ENCODE measurements at regions not wholly inside any gene's neighbourhood (a gene's known extent, or its start where the extent isn't known, plus 50 kb on each side); places are given as distances from the start of the nearest gene placed in this dataset.

DNA sequence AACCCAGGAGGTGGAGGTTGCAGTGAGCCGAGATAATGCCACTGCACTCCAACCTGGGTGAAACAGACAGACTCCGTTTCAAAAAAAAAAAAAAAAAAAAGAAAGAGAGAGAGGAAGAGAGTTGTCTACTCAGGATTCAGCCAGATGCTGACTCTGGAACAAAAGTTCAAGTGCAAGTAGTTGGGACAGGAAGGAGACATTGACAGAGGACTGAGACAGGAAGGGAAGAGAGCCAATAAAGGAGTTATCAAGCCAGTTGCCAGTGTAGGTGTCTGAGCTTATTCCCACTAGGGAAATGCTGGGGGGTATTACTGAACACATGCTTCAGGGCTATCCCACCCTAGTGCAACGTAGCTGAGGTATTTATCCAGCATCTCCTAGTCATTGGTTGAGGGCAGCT is 147.7 kb upstream of the SLC1A3 start:
- no peak for ATAC-seq
- POLR2A ChIA-PET, result no interaction called here
- no peak overlapping the region for H3K27ac Mint-ChIP-seq

DNA sequence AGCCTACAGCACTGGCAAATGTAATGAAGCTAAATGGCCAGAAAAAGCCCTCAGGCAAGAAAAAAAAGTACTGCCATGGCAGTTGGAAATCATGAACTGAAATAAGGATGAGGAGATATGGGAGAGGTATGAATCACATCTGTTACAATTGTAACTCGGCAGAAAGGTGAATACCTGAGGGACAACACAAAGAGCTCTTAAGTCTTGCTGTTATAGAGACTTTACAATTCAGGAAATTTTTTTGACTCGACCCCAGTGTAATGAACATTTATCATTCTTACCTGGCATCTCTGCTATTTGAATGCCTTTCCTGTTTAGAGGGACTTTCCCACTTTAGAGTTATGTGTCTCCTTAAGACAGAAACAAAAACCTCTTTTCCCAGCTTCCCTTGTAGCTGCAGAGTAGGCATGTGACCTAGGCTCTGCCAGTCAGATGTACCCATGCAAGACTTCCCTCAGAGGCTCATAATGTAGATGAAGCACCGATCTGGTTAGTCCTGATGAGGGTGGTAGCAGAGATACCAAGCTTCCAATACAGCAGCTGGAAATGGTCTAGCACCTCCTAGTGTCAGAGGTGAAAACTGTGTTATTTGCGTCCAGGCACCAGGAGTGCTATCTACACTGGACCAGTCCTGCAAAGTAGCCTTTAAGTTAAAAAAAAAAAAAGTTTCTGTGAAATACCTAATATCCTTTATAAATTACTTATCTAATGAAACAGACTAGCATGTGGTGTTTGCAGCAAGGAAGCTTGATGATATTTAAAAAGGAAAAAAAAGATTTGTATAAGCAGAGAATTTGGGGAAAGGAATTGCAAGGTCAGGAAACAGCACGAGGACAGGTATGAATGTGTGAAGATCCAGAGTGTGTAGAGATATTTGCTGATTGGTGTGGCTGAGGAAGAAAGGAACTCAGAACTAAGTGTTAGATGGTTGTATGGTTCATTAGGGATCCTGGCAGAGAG is 146.9 kb upstream of the SLC1A3 start:
- ChIA-PET POLR2A (no interaction called here), CTCF (interaction anchor here (0.6 to 1.6 kb wide), 19 partner anchors 11 to 317 kb away, joined by 3 to 13 read pairs (median 3); partner anchors contain the start of gene NADK2)
- H3K4me1 Mint-ChIP-seq, result peaks cover 7% of the 10 kb centered on the region; the same call in 1 of the 2 replicates
- no peak for DNase-seq (ENCODE audit: low spot score)
- H3K27me3 Mint-ChIP-seq (ENCODE audit: low read depth), result no peaks in the 10 kb centered on the region
- ATAC-seq, result peak; percentile 98
- H3K4me3 Mint-ChIP-seq, result no peak overlapping the region
- H3K27ac Mint-ChIP-seq, result no peak overlapping the region
- peaks cover 10% of the 10 kb centered on the region for H3K9me3 Mint-ChIP-seq
- no peak for TF ChIP-seq NFYB (CRISPR knock-in tag; conservative IDR thresholded peaks at IDR 0.05; ENCODE audit: low read depth)
- TF ChIP-seq GRHL2 (CRISPR knock-in tag; IDR thresholded peaks at IDR 0.05; ENCODE audit: insufficient replicate concordance, severe bottlenecking), result no peak
- TF ChIP-seq, protein P1, sequence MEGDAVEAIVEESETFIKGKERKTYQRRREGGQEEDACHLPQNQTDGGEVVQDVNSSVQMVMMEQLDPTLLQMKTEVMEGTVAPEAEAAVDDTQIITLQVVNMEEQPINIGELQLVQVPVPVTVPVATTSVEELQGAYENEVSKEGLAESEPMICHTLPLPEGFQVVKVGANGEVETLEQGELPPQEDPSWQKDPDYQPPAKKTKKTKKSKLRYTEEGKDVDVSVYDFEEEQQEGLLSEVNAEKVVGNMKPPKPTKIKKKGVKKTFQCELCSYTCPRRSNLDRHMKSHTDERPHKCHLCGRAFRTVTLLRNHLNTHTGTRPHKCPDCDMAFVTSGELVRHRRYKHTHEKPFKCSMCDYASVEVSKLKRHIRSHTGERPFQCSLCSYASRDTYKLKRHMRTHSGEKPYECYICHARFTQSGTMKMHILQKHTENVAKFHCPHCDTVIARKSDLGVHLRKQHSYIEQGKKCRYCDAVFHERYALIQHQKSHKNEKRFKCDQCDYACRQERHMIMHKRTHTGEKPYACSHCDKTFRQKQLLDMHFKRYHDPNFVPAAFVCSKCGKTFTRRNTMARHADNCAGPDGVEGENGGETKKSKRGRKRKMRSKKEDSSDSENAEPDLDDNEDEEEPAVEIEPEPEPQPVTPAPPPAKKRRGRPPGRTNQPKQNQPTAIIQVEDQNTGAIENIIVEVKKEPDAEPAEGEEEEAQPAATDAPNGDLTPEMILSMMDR (IDR thresholded peaks at IDR 0.05), result peak; percentile 58; the same call in 1 of the 2 replicates
- peaks cover 6% of the 10 kb centered on the region for H3K36me3 Mint-ChIP-seq

More for the DNA sequence above, 147.7 kb upstream of the SLC1A3 start:
- Mint-ChIP-seq H3K36me3 (peaks cover 2% of the 10 kb centered on the region), H3K4me1 (peaks cover 7% of the 10 kb centered on the region; the same call in 1 of the 2 replicates), H3K4me3 (no peak overlapping the region), H3K9me3 (peaks cover 5% of the 10 kb centered on the region), H3K27me3 (ENCODE audit: low read depth) (no peaks in the 10 kb centered on the region)
- CTCF ChIA-PET, result interaction anchor here (0.7 to 1.6 kb wide), 9 partner anchors 10 to 217 kb away, joined by 3 to 13 read pairs (median 6); partner anchors contain the start of gene NADK2
- no peak for DNase-seq (ENCODE audit: low spot score)
- TF ChIP-seq MXD4 (CRISPR knock-in tag; IDR thresholded peaks at IDR 0.05; ENCODE audit: borderline replicate concordance), result no peak
- TF ChIP-seq, protein P2, sequence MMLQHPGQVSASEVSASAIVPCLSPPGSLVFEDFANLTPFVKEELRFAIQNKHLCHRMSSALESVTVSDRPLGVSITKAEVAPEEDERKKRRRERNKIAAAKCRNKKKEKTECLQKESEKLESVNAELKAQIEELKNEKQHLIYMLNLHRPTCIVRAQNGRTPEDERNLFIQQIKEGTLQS (CRISPR knock-in tag; conservative IDR thresholded peaks at IDR 0.05), result no peak
- TF ChIP-seq TP53 (CRISPR knock-in tag; IDR thresholded peaks at IDR 0.05), result no peak
- TF ChIP-seq, protein P3, sequence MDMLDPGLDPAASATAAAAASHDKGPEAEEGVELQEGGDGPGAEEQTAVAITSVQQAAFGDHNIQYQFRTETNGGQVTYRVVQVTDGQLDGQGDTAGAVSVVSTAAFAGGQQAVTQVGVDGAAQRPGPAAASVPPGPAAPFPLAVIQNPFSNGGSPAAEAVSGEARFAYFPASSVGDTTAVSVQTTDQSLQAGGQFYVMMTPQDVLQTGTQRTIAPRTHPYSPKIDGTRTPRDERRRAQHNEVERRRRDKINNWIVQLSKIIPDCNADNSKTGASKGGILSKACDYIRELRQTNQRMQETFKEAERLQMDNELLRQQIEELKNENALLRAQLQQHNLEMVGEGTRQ (CRISPR knock-in tag; IDR thresholded peaks at IDR 0.05), result no peak
- TF ChIP-seq, protein P4, sequence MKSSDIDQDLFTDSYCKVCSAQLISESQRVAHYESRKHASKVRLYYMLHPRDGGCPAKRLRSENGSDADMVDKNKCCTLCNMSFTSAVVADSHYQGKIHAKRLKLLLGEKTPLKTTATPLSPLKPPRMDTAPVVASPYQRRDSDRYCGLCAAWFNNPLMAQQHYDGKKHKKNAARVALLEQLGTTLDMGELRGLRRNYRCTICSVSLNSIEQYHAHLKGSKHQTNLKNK (CRISPR knock-in tag; IDR thresholded peaks at IDR 0.05), result no peak
- TF ChIP-seq, protein P5, sequence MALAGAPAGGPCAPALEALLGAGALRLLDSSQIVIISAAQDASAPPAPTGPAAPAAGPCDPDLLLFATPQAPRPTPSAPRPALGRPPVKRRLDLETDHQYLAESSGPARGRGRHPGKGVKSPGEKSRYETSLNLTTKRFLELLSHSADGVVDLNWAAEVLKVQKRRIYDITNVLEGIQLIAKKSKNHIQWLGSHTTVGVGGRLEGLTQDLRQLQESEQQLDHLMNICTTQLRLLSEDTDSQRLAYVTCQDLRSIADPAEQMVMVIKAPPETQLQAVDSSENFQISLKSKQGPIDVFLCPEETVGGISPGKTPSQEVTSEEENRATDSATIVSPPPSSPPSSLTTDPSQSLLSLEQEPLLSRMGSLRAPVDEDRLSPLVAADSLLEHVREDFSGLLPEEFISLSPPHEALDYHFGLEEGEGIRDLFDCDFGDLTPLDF (CRISPR knock-in tag; IDR thresholded peaks at IDR 0.05), result no peak
- TF ChIP-seq JAZF1 (CRISPR knock-in tag; IDR thresholded peaks at IDR 0.05), result no peak
- TF ChIP-seq TCF7 (CRISPR knock-in tag; IDR thresholded peaks at IDR 0.05; ENCODE audit: low read depth), result no peak
- no peak for TF ChIP-seq NFE2L1 (CRISPR knock-in tag; IDR thresholded peaks at IDR 0.05)
- no peak for TF ChIP-seq NFYB (CRISPR knock-in tag; conservative IDR thresholded peaks at IDR 0.05; ENCODE audit: low read depth)
- no peak for TF ChIP-seq SOX15 (CRISPR knock-in tag; IDR thresholded peaks at IDR 0.05)
- TF ChIP-seq, protein P6, sequence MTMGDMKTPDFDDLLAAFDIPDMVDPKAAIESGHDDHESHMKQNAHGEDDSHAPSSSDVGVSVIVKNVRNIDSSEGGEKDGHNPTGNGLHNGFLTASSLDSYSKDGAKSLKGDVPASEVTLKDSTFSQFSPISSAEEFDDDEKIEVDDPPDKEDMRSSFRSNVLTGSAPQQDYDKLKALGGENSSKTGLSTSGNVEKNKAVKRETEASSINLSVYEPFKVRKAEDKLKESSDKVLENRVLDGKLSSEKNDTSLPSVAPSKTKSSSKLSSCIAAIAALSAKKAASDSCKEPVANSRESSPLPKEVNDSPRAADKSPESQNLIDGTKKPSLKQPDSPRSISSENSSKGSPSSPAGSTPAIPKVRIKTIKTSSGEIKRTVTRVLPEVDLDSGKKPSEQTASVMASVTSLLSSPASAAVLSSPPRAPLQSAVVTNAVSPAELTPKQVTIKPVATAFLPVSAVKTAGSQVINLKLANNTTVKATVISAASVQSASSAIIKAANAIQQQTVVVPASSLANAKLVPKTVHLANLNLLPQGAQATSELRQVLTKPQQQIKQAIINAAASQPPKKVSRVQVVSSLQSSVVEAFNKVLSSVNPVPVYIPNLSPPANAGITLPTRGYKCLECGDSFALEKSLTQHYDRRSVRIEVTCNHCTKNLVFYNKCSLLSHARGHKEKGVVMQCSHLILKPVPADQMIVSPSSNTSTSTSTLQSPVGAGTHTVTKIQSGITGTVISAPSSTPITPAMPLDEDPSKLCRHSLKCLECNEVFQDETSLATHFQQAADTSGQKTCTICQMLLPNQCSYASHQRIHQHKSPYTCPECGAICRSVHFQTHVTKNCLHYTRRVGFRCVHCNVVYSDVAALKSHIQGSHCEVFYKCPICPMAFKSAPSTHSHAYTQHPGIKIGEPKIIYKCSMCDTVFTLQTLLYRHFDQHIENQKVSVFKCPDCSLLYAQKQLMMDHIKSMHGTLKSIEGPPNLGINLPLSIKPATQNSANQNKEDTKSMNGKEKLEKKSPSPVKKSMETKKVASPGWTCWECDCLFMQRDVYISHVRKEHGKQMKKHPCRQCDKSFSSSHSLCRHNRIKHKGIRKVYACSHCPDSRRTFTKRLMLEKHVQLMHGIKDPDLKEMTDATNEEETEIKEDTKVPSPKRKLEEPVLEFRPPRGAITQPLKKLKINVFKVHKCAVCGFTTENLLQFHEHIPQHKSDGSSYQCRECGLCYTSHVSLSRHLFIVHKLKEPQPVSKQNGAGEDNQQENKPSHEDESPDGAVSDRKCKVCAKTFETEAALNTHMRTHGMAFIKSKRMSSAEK (CRISPR knock-in tag; IDR thresholded peaks at IDR 0.05; ENCODE audit: borderline replicate concordance), result no peak
- TF ChIP-seq ZNF317 (CRISPR knock-in tag; IDR thresholded peaks at IDR 0.05; ENCODE audit: borderline replicate concordance, low read depth), result no peak
- TF ChIP-seq ZNF121 (CRISPR knock-in tag; IDR thresholded peaks at IDR 0.05), result no peak
- no peak for TF ChIP-seq ETV6 (CRISPR knock-in tag; IDR thresholded peaks at IDR 0.05)
